DMS79 treated with DMSO at 0.1 percent for 48 hours (cell line): ENCODE measurements at regions not wholly inside any gene's neighbourhood (a gene's known extent, or its start where the extent isn't known, plus 50 kb on each side); places are given as distances from the start of the nearest gene placed in this dataset.
"Not testable (repeated sequence)": the region's sequence is repeated elsewhere in the genome, so short reads cannot be mapped to it uniquely, and the experiment has no call there.

Source experiments
- DNase-seq: peaks from one replicate; lab custom pipeline; 2025; lab: John Stamatoyannopoulos, UW

DNA sequence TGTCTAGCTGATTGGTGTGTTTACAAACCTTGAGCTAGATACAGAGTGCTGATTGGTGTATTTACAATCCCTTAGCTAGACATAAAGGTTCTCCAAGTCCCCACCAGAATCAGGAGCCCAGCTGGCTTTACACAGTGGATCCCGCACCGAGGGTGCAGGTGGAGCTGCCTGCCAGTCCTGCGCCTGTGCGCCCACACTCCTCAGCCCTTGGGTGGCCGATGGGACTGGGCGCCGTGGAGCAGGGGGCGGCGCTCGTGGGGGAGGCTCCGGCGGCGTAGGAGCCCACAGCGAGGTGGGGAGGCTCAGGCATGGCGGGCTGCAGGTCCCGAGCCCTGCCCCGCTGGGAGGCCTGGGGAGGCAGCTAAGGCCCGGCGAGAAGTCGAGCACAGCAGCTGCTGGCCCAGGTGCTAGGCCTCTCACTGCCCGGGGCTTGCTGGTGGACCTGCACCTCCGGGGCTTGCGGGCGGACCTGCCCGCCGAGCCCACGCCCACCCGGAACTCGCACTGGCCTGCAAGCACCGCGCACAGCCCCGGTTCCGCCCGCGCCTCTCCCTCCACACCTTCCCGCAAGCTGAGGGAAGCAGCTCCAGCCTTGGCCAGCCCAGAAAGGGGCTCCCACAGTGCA is 51.0 kb upstream of the CDYL start:
- DNase-seq = not testable (repeated sequence)

DNA sequence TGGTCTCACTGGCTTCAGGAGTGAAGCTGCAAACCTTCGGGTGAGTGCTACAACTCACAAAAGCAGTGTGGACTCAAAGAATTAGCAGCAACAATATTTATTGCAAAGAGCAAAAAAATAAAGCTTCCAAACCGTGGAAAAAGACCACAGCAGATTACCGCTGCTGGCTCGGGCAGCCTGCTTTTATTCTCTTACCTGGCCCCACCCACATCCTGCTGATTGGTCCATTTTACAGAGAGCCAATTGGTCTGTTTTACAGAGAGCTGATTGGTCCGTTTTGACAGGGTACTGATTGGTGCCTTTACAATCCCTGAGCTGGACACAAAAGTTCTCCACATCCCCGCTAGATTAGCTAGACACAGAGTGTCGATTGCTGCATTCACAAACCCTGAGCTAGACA is 51.5 kb upstream of the CDYL start:
- DNase-seq = not testable (repeated sequence)

DNA sequence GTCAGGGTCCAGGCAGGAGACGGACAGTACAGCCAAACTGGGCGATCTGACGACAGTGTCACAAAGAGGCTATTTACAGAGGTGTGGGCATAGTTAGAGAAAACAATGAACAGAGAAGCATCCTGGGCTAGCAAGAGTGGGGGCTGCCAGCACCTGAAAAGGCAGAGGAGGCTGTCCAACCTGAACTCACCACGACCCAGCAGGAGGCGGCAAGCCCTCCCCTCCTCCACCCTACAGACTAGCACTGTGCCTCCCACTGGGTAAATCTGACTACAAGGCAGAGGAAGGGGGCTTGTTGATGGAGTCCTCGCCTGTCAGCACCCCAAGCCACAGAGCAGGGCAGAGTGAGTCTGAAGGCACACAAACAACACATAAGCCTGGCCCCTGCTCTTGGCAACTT is 52.8 kb upstream of the CDYL start:
- no peak for DNase-seq

DNA sequence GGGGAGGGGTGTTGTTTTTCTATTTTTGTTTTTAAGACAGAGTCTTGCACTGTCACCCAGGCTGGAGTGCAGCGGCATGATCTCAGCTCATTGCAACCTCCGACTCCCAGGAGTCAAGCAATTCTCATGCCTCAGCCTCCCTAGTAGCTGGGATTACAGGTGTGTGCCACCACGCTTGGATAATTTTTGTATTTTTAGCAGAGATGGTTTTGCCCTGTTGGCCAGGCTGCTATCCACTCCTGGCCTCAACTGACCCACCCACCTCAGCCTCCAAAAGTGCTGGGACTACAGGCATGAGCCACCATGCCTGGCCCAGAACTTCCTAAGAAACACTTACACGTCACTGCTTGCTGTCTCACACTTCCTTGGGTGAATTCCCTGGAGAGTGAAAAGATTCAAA is 54.8 kb upstream of the CDYL start:
- not testable (repeated sequence) for DNase-seq

DNA sequence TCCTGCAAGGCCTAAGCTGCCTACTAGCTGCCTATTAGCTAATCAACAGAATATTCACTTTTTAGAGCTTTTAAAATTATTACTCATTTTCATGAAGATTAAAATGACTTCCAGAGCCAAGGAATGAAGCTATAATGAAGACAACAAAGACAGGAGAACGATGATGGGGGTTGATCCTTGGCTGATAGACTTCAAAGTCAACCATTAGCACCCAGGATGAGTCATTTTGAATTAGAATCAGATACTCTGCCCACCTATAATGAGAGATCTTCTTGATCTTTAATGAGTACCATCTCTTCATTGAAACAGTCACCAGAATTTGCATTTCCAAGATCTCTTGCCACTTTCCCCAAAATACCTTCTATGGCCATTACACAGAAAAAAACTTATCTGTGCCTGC is 56.7 kb upstream of the CDYL start:
- DNase-seq = no peak

DNA sequence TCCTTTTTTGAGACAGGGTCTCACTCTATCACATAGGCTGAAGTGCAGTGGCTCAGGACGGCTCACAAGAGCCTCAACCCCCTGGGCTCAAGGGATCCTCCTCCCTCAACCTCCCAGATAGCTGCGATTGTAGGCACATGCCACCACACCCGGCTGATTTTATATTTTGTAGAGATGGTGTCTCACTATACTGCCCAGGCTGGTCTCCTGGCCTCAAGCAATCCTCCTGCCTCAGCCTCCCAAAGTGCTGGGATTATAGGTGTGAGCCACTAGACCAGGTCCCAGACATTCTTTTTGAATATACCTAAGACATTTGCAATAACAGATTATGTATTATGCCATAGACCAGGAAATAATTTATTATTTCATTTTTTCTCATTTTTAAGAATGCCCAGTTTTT is 58.3 kb upstream of the CDYL start:
- DNase-seq = no peak

DNA sequence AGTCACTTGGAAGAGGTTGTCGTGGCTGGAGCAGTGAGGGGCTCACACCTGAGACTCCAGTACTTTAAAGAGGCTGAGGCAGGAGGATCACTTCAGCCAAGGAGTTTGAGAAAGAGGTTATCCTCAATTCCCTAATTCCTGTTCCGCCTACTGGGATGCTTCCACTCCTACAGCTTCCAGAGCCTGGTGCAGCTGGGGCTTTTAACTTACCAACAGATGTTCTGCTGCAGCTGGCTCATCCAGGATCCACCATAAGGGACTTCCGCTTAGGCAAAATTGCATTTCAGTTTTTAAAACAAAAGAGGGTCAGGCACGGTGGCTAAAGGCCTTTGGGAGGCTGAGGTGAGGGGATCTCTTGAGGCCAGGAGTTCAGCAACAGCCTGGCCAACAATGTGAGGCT is 59.1 kb upstream of the CDYL start:
- no peak for DNase-seq

DNA sequence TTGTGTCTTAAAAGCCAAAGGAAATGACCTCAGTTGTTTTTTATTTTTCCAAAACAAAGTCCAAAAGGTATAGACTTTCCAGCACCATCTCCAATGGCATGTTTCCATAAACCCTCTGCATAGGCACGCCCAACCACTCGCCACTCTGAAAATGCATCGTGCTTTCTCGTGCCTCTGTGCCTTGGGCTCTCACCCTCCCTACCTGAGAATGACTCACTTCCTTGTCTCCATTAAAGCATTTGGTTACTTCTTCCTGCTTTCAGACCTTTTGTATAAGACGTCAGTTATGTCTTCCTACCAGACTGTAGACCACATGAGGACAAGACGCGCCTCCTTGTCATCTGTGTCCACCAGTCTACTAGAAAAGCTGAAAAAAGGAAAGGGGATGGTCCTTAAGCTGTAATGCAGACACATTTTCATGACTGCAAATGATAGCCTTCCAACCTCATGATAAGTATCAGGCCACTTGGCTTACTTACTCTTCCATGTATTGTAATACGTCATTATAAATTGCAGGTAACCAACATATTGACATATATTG is 61.2 kb upstream of the CDYL start:
- no peak for DNase-seq

DNA sequence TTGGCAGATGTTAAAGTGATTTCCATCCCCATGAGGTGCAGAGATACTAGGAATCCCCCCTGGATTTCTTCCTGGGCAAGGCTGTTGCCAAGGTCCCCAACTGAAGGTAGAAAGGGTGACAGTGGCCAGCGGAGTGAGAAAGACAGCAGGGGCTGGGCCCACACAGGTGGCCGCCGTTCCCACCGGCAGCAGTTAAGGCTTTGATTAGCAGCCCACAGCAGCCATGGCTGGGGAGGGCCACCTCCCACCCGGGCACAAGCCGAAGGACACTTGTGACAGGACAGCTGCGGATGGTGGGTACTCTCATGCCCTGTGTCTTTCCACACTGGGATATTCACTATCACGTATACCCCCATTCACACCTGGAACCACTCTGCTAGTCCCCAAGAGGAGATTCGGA is 63.9 kb upstream of the CDYL start:
- DNase-seq = no peak

DNA sequence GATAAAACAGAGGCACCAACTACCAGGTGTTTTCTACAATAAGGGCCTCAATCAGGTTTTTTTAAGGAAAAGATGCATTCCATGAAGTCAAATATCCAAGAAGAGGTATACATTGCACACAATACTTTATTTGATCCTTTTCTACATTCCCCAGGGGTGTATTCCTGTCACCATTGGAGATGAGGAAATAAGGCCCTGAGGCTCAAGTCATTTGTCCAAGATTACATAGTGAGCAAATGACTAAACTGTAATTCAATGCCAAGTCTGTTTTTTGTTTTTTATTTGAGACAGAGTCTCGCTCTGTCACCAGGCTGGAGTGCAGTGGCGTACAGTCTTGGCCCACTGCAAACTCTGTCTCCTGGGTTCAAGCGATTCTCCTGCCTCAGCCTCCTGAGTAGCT is 69.2 kb upstream of the CDYL start:
- DNase-seq = no peak

DNA sequence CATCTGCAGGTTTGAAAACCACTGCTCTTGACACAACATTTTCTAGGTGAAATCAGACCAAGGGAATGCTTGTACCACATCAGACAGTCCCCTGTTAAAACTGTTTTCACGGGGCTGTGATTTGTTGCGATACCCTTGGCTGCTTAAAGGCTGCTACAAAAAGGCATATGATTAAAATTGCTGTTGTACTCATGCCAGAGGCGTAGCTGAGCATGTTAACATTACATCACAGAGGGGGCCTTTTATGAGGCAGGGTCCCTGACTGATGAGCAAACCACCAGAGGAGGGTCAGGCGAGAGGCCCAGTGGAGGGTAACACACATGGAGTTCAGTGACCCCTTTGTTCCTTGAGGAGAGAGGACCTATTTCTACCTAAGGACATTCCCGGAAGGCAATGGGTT is 70.4 kb upstream of the CDYL start:
- DNase-seq = no peak

DNA sequence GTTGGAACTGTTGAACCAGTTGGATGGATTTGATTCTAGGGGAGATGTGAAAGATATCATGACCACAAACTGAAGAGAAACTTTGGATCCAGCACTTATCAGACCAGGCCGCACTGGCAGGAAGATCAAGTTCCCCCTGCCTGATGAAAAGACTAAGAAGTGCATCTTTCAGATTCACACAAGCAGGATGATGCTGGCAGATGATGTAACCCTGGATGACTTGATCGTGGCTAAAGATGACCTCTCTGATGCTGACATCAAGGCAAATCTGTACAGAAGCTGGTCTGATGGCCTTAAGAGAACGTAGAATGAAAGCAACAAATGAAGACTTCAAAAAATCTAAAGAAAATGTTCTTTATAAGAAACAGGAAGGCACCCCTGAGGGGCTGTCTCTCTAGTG is 72.8 kb upstream of the CDYL start:
- no peak for DNase-seq

DNA sequence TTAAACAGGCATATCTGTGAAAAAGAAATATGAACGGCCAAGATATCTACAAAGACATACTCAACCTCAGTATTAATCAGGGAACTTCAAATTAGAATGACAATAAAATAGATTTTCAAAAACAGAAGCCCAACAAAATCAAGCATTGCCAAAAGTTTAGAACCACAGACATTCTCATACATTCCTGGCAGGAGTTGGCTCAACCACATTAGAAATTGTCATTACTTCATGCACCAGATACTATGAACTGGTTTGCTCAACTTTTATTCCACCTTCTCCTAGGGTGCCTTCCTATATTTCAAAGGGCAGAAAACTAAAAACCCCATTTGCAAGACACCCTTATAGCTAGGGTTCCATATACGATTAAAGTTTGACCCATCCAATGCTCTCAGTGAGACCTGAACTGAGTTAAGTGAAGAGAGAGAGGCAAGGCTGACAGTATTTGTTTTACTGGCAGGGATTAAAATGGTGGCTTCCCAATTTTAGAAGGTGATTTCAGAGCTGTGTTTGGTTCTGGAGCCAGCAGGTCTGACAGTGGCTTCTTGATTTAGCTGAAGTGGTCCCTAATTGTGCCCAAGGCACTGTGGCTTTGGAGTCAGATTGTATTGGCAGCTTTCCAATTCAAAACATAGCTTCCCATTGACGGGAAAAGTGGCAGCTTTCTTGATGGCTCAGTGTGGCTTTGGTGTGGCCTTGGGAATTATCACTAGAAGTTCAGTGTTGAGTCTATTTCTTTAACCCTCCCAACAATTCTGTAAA is 77.1 kb upstream of the CDYL start:
- DNase-seq = no peak

DNA sequence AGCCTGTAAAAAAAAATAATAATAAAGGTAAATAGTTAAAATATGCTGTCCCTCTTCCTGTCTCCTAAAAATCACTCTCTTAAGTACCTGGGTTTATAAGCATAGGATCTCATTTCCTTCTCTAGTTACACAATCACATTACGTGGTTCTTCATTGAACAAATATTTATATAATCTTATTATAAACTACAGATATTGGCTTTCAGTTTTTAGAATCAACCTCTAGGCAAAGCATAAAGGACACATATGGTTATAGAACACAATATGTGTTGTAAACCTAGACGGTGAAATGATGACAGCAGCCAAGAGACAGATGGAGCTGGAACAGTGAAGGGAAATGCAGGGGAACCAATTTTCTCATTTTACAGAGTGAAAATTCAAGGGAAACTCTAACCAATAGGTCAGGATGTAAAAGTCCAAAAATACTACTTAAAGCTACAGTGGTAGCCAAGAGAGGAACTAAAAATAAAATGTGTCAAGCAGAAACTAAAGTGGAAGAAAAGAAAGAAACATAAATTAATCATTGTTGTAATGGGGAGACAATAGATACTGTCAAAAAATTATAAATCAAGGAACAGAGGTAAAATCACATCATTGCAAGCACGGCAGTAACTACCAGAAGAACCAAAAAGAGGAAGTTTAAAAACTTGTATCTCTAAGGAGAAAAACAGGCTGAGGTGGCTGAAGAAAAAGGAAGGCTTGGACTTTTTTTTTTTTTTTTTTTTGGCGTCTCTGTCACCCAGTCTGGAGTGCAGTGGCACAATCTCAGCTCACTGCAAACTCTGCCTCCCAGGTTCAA is 82.8 kb upstream of the CDYL start:
- DNase-seq = no peak

DNA sequence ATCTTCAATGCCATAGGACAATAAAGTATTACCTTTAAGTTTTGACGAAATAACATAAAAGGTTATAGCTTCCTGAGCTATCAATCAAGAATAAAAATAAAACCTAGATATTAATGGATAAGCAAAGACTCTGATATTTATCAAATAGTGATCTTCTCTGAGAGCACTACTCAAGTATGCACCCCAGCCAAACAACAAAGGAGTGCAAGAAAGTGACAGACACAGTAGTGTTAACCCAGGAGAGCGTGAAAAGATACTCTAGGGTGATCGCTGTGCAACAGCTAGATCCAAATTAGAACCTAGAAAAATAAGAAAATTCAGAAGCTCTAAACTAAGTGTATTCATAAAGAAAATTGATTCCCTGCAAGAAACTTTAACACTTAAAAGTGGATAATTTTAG is 83.5 kb upstream of the CDYL start:
- DNase-seq = no peak

DNA sequence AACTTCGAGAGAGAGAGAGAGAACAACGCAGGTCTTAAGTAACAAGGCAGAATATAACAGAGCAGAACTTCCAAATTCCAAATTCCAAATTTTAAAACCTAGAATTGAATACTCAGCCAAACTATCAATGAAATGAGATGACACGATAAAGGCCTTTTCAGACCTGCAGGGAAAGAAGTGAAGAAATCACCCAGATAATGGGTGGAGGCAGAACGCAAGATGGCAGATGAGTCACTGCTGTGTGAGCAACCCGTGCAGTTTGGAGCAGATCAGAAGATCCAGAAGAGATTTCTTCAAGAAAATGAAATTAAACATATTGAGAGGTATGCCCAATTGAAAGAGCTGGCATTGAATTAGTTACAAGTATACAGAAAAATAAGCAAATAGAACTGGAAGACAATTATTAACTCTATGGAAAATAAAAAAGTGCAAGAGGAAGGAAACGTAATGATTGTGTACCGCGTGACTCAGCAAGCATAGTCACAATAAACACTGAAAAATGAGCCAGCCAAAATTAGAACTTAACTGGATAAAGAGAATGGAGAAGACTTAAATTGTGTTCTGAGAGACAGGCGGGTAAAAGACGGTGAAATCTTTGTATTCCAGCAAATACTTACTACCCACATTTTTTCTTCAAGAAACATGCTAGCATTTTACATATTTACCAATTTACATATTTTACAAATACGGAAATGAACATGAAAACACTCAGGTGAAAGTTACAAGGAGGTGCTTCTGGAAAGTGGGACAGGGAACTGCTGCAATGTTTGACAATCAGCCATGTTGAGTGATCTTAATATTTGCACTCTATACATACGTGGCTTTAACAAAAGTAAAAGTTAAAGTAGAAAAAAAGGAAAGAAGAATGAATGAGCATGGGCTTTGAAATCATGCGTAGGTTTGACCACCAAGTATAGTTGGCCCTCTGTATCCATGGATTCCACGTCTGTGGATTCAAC is 87.9 kb upstream of the CDYL start:
- no peak for DNase-seq

DNA sequence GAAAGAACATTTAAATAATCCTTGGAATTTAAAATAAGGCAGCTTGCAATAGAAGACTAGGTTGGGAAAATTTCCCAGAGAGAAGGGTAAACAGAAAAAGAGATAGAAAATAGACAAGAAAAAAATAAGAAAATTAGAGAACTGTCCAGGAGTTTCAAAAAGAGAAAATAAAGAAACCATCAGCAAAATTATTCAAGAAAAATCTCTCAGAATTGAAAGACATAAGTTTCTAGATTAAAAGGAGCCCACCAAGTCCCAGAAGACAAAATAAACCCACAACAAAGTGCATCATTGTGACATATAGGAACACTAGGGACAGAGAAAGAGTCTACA is 88.6 kb upstream of the CDYL start:
- DNase-seq = no peak

DNA sequence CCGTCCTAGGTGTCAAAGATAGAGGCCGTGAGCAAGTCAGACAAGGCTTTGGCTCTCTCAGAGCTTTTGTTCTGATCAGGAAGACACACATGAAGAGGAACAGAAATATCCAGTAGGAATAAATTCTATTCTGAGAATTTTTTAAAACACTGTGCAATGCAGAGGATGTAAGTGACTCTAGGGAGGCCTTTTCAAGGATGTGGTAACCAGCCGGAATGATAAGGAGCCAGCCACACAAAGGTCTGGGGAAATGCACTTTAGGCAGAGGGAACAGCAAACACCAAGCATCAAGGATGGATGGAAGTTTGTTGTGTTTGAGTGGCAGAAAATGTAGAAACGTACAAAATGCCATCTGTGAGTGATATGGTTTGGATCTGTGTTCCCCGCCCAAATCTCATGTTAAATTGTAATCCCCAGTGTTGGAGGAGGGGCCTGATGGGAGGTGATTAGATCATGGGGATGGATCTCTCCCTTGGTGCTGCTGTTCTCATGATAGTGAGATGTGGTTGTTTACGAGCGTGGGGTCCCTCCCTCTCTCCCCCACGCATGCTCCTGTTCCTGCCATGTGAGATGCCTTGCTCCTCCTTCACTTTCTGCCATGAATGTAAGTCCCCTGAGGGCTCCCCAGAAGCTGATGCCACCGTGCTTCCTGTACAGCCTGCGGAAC is 93.6 kb upstream of the CDYL start:
- no peak for DNase-seq

DNA sequence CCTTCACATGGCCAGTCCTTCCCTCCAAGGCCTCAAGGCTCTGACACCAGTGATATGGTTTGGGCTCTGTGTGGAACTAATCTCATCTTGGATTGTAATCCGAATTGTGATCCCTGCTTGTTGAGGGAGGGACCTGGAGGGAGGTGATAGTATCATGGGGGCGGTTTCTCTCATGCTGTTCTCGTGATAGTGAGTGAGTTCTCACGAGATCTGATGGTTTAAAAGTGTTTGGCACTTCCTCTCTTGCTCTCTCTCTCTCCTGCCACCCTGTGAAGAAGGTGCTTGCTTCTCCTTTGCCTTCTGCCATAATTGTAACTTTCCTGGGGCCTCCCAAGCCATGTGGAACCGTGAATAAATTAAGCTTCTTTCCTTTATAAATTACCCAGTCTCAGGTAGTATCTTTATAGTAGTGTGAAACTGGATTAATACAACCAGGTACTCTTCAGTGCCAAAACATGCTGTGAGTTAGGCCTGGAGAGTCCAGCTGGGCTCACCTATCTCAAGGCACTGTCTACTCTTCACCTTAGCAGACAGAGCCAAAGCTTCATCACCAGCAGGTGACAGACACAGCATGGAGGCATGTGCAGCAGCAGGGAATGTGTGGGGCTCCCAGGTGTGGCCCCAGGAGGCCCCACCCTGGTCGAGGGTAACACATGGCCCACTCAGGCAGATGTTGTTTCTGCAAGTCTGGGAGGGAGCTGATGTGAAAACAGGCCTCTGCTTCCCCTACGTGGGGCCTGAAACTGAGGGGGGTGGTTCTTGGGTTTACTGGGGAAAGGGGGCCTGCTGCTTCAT is 97.5 kb upstream of the CDYL start:
- no peak for DNase-seq

DNA sequence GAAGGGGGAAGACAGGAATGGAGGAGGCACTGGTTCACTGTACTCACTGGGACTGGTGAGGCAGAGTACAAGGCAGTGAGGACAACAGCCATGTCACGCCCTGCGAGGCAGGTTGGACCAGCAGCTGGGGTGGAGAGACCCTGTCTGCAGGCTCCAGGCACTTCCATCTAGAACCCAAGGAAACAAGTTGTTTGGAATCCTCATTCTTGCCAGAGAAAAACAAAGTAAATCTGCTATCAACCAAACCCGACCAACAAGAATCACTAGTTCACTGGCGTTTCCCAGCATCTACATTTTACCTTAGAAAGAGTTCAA is 98.5 kb upstream of the CDYL start:
- DNase-seq = no peak
